GM12878 (cell line): ENCODE measurements at regions not wholly inside any gene's neighbourhood (a gene's known extent, or its start where the extent isn't known, plus 50 kb on each side); places are given as distances from the start of the nearest gene placed in this dataset.

Source experiments
- ATAC-seq: fragments of 200-7000 bp; cut with Tn5 transposase; 3 replicates; pipeline ENCODE4 v1.9.1; 2020; ENCODE audit warnings: mild to moderate bottlenecking, moderate library complexity
- BruUV-seq: library from RNA; stranded (reverse); fragments of 400-500 nt; replicated peaks from 2 replicates; lab custom pipeline; 2021; lab: Mats Ljungman, UMichigan
- CTCF ChIA-PET: fragments of 300-600 bp; sonication (Branson Sonifier 250); formaldehyde crosslinking; extraction: SDS; loops from one replicate; lab custom pipeline; 2021; ENCODE audit warnings: inconsistent platforms; lab: Yijun Ruan, JAX
- POLR2A ChIA-PET: fragments of 350-600 bp; formaldehyde crosslinking; extraction: SDS; loops from one replicate; lab custom pipeline; 2021; ENCODE audit warnings: inconsistent platforms; lab: Charles Lee
- RAD21 ChIA-PET: fragments of 300-600 bp; sonication (Branson Sonifier 250); formaldehyde crosslinking; loops from one replicate; lab custom pipeline; 2023; ENCODE audit warnings: antibody characterized with exemption; ENCODE audit not compliant: unreplicated experiment; lab: Charles Lee
- SMC1A ChIA-PET: fragments of 300-600 bp; sonication (Branson Sonifier 250); formaldehyde crosslinking; loops from one replicate; lab custom pipeline; 2023; ENCODE audit not compliant: unreplicated experiment, uncharacterized antibody; lab: Charles Lee
- DNase-seq: peaks from one replicate; pipeline ENCODE4 v3.0.0-alpha.2; 2011; ENCODE audit warnings: low read depth, low spot score
- FAIRE-seq: peaks from 3 replicates; lab custom pipeline; 2011; peaks lifted over from hg19 to GRCh38; lab: Jason Lieb, UNC
- H2AFZ ChIP-seq: 2 replicates; pipeline ENCODE4 v1.6.0; 2011; ENCODE audit warnings: low read depth, low read length, control low read depth; ENCODE audit not compliant: control insufficient read depth
- H3K27ac ChIP-seq: 2 replicates; pipeline ENCODE4 v1.5.1; 2011; ENCODE audit warnings: control low read depth; ENCODE audit not compliant: control insufficient read depth, insufficient read depth
- H3K27me3 ChIP-seq, 2 experiments: replicated peaks in 1 of 2; 2 replicates each; pipeline versions ENCODE4 v1.6.0 to v1.6.1; 2011; ENCODE audit warnings: low read length in 1 of 2; ENCODE audit not compliant: control insufficient read depth in 2 of 2, insufficient read depth in 2 of 2
- H3K36me3 ChIP-seq, 2 experiments: 2 replicates each; pipeline ENCODE4 v1.5.1; 2011; ENCODE audit warnings: low read length in 1 of 2; ENCODE audit not compliant: control insufficient read depth in 2 of 2, insufficient read depth in 2 of 2
- H3K4me1 ChIP-seq: 2 replicates; pipeline ENCODE4 v1.6.1; 2011; ENCODE audit warnings: mild to moderate bottlenecking, low read length, moderate library complexity, mixed read lengths; ENCODE audit not compliant: control insufficient read depth, insufficient read depth
- H3K4me2 ChIP-seq: 2 replicates; pipeline ENCODE4 v1.6.0; 2011; ENCODE audit warnings: control low read depth; ENCODE audit not compliant: control insufficient read depth, insufficient read depth
- H3K4me3 ChIP-seq: fragments of 200-600 bp; sonication (generic); 2 replicates; pipeline ENCODE4 v1.5.1; 2016
- H3K79me2 ChIP-seq: 2 replicates; pipeline ENCODE4 v1.6.0; 2011; ENCODE audit warnings: low read length; ENCODE audit not compliant: control insufficient read depth, insufficient read depth
- H3K9ac ChIP-seq: 2 replicates; pipeline ENCODE4 v1.8.0; 2011; ENCODE audit warnings: low read length, control low read depth, mixed read lengths; ENCODE audit not compliant: control insufficient read depth, insufficient read depth
- H3K9me3 ChIP-seq: replicated peaks from 3 replicates; pipeline ENCODE4 v1.5.1; 2011; ENCODE audit warnings: mild to moderate bottlenecking, low read length; ENCODE audit not compliant: control insufficient read depth, insufficient read depth
- H4K20me1 ChIP-seq: 2 replicates; pipeline ENCODE4 v1.6.0; 2011; ENCODE audit not compliant: control insufficient read depth, insufficient read depth
- ATF7 ChIP-seq: fragments of 450-650 bp; IDR thresholded peaks from 2 replicates; pipeline ENCODE4 v1.6.1; 2016; ENCODE audit warnings: low read depth, mild to moderate bottlenecking
- EP300 ChIP-seq, 2 experiments: fragments of 150-350 bp in 1 of 2; IDR thresholded peaks; 2 replicates each; pipeline ENCODE4 v1.6.1; 2011 to 2012; ENCODE audit warnings: low read depth in 2 of 2, low read length in 2 of 2, borderline replicate concordance in 1 of 2, improper control_type of control experiment in 1 of 2, inconsistent platforms in 1 of 2; ENCODE audit not compliant: control insufficient read depth in 1 of 2
- ETV6 ChIP-seq, 2 experiments: fragments of 450-650 bp in 1 of 2; IDR thresholded peaks in 1 of 2; conservative IDR thresholded peaks in 1 of 2; 2 replicates each; pipeline ENCODE4 v1.6.1; 2014; ENCODE audit warnings: antibody characterized with exemption in 1 of 2, borderline replicate concordance in 1 of 2, low read depth in 1 of 2, mild to moderate bottlenecking in 1 of 2, moderate library complexity in 1 of 2
- FOXM1 ChIP-seq: IDR thresholded peaks from 2 replicates; pipeline ENCODE4 v1.6.1; 2012; ENCODE audit warnings: low read depth, mild to moderate bottlenecking, inconsistent platforms, low read length, moderate library complexity
- JUND ChIP-seq: IDR thresholded peaks from 2 replicates; pipeline ENCODE4 v1.6.1; 2012; ENCODE audit warnings: low read depth, mild to moderate bottlenecking, low read length, improper control_type of control experiment, moderate library complexity
- MTA2 ChIP-seq: fragments of 450-650 bp; IDR thresholded peaks from 2 replicates; pipeline ENCODE4 v1.6.1; 2016; ENCODE audit warnings: low read depth, mild to moderate bottlenecking, moderate library complexity
- RAD51 ChIP-seq: fragments of 450-650 bp; IDR thresholded peaks from 2 replicates; pipeline ENCODE4 v1.6.1; 2016; ENCODE audit warnings: moderate library complexity, mild to moderate bottlenecking, inconsistent platforms
- RBBP5 ChIP-seq: fragments of 200-600 bp; sonication (generic); conservative IDR thresholded peaks from 2 replicates; pipeline ENCODE4 v1.6.1; 2016
- RCOR1 ChIP-seq: conservative IDR thresholded peaks from 2 replicates; pipeline ENCODE4 v1.6.1; 2012; ENCODE audit warnings: low read depth, low read length, improper control_type of control experiment
- SMAD1 ChIP-seq: fragments of 450-650 bp; IDR thresholded peaks from 2 replicates; pipeline ENCODE4 v1.6.1; 2018; ENCODE audit warnings: mild to moderate bottlenecking, low read depth; ENCODE audit not compliant: partially characterized antibody
- SMAD5 ChIP-seq: IDR thresholded peaks from 2 replicates; pipeline ENCODE4 v1.6.1; 2016; ENCODE audit warnings: antibody characterized with exemption, low read depth
- SREBF1 ChIP-seq: IDR thresholded peaks from 2 replicates; pipeline ENCODE4 v1.6.1; 2012; ENCODE audit warnings: mild to moderate bottlenecking, low read length
- TAF1 ChIP-seq: IDR thresholded peaks from 2 replicates; pipeline ENCODE4 v1.6.1; 2011; ENCODE audit warnings: mild to moderate bottlenecking, low read depth, low read length, borderline replicate concordance
- TARDBP ChIP-seq: IDR thresholded peaks from 2 replicates; pipeline ENCODE4 v1.6.1; 2016; ENCODE audit warnings: borderline replicate concordance
- TCF3 ChIP-seq: IDR thresholded peaks from 2 replicates; pipeline ENCODE4 v1.6.1; 2012; ENCODE audit warnings: low read depth, mild to moderate bottlenecking, low read length, borderline replicate concordance; ENCODE audit not compliant: insufficient read depth
- ZSCAN29 ChIP-seq: fragments of 450-650 bp; IDR thresholded peaks from 2 replicates; pipeline ENCODE4 v1.6.1; 2017; ENCODE audit warnings: mild to moderate bottlenecking, moderate library complexity
- ZZZ3 ChIP-seq: IDR thresholded peaks from 2 replicates; pipeline ENCODE4 v1.6.1; 2011; ENCODE audit warnings: low read depth; ENCODE audit not compliant: control insufficient read depth, insufficient read length
- WGBS: methylation state at CpG from one replicate; pipeline ENCODE4 v1.1.6; 2016; ENCODE audit warnings: low lambda C conversion rate; ENCODE audit not compliant: insufficient replicate concordance, insufficient coverage; ENCODE audit errors: missing lambda C conversion rate; 5-methylcytosine and 5-hydroxymethylcytosine counted together
- in situ Hi-C: fragments of 300-500 bp; cut with MboI; formaldehyde crosslinking; loops from 9 replicates; pipeline ENCODE4 v1.14.3; 2018; ENCODE audit warnings: mixed read lengths
- intact Hi-C: fragments of 100-400 bp; cut with micrococcal nuclease; formaldehyde crosslinking; loops from one replicate; pipeline ENCODE4 v1.14.2; 2022; ENCODE audit not compliant: unreplicated experiment

GRCh38 chr13:71087432-71087831, 779.6 kb downstream of the DACH1 start:
- Histone ChIP-seq H3K4me1 (no peaks in the 10 kb centered on the region), H3K36me3 (no peaks in the 10 kb centered on the region), H3K4me3 (no peak overlapping the region), H3K27ac (no peak overlapping the region), H4K20me1 (no peaks in the 10 kb centered on the region), H3K4me2 (no peak overlapping the region), H3K9ac (no peak overlapping the region), H3K9me3 (no peaks in the 10 kb centered on the region), H2AFZ (no peak overlapping the region), H3K79me2 (no peaks in the 10 kb centered on the region), H3K27me3 (no peaks in the 10 kb centered on the region)
- intact Hi-C loops (no loop called here), in situ Hi-C loops (no loop called here)
- no TSS peak for BruUV-seq
- ChIA-PET SMC1A (interaction anchor here (1.4 kb wide), 1 partner anchor 13 kb away, joined by 3 read pairs; no protein-coding TSS in a partner anchor), POLR2A (no interaction called here), CTCF (no interaction called here), RAD21 (no interaction called here)
- no peak for TF ChIP-seq ZZZ3
- no peak for TF ChIP-seq SMAD5
- TF ChIP-seq JUND, result no peak
- TF ChIP-seq ZSCAN29, result no peak
- TF ChIP-seq EP300 (IDR thresholded peaks at IDR 0.05; ENCODE audit: borderline replicate concordance in 1 of 2, control insufficient read depth in 1 of 2, low read depth in 2 of 2, low read length in 2 of 2), result no peak
- TF ChIP-seq SMAD1, result no peak
- FAIRE-seq (no peak), ATAC-seq (no peak), DNase-seq (no peak)
- 13% methylated on average over 5 of the region's 16 CpGs for WGBS

DNA sequence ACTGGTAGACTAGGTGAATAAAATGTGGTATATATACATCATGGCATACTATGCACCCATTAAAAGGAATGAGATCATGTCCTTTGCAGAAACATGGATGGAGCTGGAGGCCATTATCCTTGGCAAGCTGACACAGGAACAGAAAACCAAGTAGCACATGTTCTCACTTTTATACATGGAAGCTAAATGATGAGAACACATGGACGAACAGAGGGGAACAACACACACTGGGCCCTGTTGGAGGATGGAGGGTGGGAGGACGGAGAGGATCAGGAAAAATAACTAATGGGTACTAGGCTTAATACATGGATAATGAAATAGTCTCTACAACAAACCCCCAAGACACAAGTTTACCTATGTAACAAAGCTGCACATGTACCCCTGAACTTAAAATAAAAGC, 780.0 kb downstream of the DACH1 start:
- no peak overlapping the region for H3K9ac ChIP-seq
- DNase-seq (no peak), FAIRE-seq (no peak), ATAC-seq (no peak)
- no peak overlapping the region for H3K4me2 ChIP-seq
- intact Hi-C loops, result no loop called here
- H3K4me3 ChIP-seq, result no peak overlapping the region
- H4K20me1 ChIP-seq, result no peaks in the 10 kb centered on the region
- SMC1A ChIA-PET, result interaction anchor here (1.4 kb wide), 1 partner anchor 12 kb away, joined by 3 read pairs; no protein-coding TSS in a partner anchor
- WGBS, result 0% methylated on average over 2 of the region's 2 CpGs
- no peaks in the 10 kb centered on the region for H3K9me3 ChIP-seq
- H2AFZ ChIP-seq, result no peak overlapping the region
- in situ Hi-C loops, result no loop called here
- H3K27ac ChIP-seq, result no peak overlapping the region
- H3K27me3 ChIP-seq, result no peaks in the 10 kb centered on the region
- H3K4me1 ChIP-seq, result no peaks in the 10 kb centered on the region
- POLR2A ChIA-PET, result no interaction called here
- no peaks in the 10 kb centered on the region for H3K79me2 ChIP-seq
- BruUV-seq, result no TSS peak
- RAD21 ChIA-PET, result no interaction called here
- TF ChIP-seq TARDBP, result no peak
- no peak for TF ChIP-seq RBBP5
- no peak for TF ChIP-seq MTA2
- TF ChIP-seq RAD51, result no peak
- no peak for TF ChIP-seq SREBF1
- no peak for TF ChIP-seq ETV6 (conservative IDR thresholded peaks at IDR 0.05 in 1 of 2, IDR thresholded peaks at IDR 0.05 in 1 of 2; ENCODE audit: borderline replicate concordance in 1 of 2, low read depth in 1 of 2)
- no peak for TF ChIP-seq RCOR1
- no peak for TF ChIP-seq FOXM1
- TF ChIP-seq TAF1, result no peak
- TF ChIP-seq TCF3, result no peak
- no peak for TF ChIP-seq ATF7
- TF ChIP-seq, all 136 proteins: peak for 0
- CTCF ChIA-PET, result interaction anchor here (0.6 kb wide), 1 partner anchor 83 kb away, joined by 3 read pairs; no protein-coding TSS in a partner anchor
- H3K36me3 ChIP-seq, result no peaks in the 10 kb centered on the region
